ENCODE measurements at regions not wholly inside any gene's neighbourhood (a gene's known extent, or its start where the extent isn't known, plus 50 kb on each side); places are given as distances from the start of the nearest gene placed in this dataset.

DNA sequence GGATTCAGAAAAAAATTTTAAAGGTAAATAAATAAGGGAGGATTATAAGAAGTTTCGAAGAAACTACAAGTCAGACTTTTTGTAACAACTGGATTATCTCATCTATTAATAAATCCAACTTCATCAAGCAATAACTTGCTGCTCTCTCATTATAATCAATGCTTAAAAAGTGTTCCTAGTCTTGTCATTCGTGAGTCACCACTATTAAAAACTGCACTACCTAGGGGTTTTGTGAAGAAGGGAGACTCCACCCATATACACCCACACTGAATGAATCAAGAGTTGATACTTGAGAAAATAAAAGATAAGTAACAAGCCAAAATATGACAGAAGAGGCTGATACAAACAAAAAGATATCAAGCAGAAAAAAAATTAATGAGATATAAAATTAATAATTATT is 360.5 kb downstream of the ZNF674 start:
- TF ChIP-seq, protein P1, sequence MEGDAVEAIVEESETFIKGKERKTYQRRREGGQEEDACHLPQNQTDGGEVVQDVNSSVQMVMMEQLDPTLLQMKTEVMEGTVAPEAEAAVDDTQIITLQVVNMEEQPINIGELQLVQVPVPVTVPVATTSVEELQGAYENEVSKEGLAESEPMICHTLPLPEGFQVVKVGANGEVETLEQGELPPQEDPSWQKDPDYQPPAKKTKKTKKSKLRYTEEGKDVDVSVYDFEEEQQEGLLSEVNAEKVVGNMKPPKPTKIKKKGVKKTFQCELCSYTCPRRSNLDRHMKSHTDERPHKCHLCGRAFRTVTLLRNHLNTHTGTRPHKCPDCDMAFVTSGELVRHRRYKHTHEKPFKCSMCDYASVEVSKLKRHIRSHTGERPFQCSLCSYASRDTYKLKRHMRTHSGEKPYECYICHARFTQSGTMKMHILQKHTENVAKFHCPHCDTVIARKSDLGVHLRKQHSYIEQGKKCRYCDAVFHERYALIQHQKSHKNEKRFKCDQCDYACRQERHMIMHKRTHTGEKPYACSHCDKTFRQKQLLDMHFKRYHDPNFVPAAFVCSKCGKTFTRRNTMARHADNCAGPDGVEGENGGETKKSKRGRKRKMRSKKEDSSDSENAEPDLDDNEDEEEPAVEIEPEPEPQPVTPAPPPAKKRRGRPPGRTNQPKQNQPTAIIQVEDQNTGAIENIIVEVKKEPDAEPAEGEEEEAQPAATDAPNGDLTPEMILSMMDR (IDR thresholded peaks at IDR 0.05): no peak
- TF ChIP-seq EZH2 (IDR thresholded peaks at IDR 0.05) (no peak), EZH2phosphoT487 (IDR thresholded peaks at IDR 0.05) (no peak)

Measured in neural progenitor cell (in vitro differentiated cells).